ENCODE measurements at regions not wholly inside any gene's neighbourhood (a gene's known extent, or its start where the extent isn't known, plus 50 kb on each side); places are given as distances from the start of the nearest gene placed in this dataset.

GRCh38 chr13:68696907-68697306 lies 1410.7 kb upstream of the ATXN8OS start (continued):
- TF ChIP-seq SUPT20H (IDR thresholded peaks at IDR 0.05; ENCODE audit: borderline replicate concordance, control insufficient read depth, low read depth, low read length) = no peak

GRCh38 chr13:68692049-68692448 lies 1415.6 kb upstream of the ATXN8OS start:
- ATAC-seq (no peak), FAIRE-seq (no peak), DNase-seq (ENCODE audit: low read depth, low spot score) (no peak)
- Histone ChIP-seq H3K27me3 (replicated peaks in 1 of 2; ENCODE audit: control insufficient read depth in 2 of 2, insufficient read depth in 2 of 2, low read length in 1 of 2) (no peaks in the 10 kb centered on the region), H3K79me2 (ENCODE audit: control insufficient read depth, insufficient read depth, low read length) (no peaks in the 10 kb centered on the region), H4K20me1 (ENCODE audit: control insufficient read depth, insufficient read depth) (no peaks in the 10 kb centered on the region), H3K4me3 (no peak overlapping the region), H3K9me3 (replicated peaks; ENCODE audit: control insufficient read depth, insufficient read depth, low read length) (no peaks in the 10 kb centered on the region), H3K4me1 (ENCODE audit: control insufficient read depth, insufficient read depth, low read length) (no peaks in the 10 kb centered on the region), H3K4me2 (ENCODE audit: control insufficient read depth, insufficient read depth) (no peak overlapping the region), H3K9ac (ENCODE audit: control insufficient read depth, insufficient read depth, low read length) (no peak overlapping the region), H3K27ac (ENCODE audit: control insufficient read depth, insufficient read depth) (no peak overlapping the region), H3K36me3 (ENCODE audit: control insufficient read depth in 2 of 2, insufficient read depth in 2 of 2, low read length in 1 of 2) (no peaks in the 10 kb centered on the region), H2AFZ (ENCODE audit: control insufficient read depth, low read depth, low read length) (no peak overlapping the region)
- SMC1A ChIA-PET (ENCODE audit: uncharacterized antibody, unreplicated experiment) = interaction anchor here (1.0 kb wide), 1 partner anchor 28 kb away, joined by 3 read pairs; no protein-coding TSS in a partner anchor
- CTCF ChIA-PET = interaction anchor here (1.0 kb wide), 1 partner anchor 235 kb away, joined by 3 read pairs; no protein-coding TSS in a partner anchor
- no peak for TF ChIP-seq SMARCA5 (IDR thresholded peaks at IDR 0.05)
- WGBS (ENCODE audit: insufficient coverage, insufficient replicate concordance, low lambda C conversion rate, missing lambda C conversion rate) = 43% methylated on average over 1 of the region's 1 CpG
- POLR2A ChIA-PET = no interaction called here
- intact Hi-C loops (cut with micrococcal nuclease; ENCODE audit: unreplicated experiment) (no loop called here), in situ Hi-C loops (cut with MboI) (no loop called here)
- RAD21 ChIA-PET (ENCODE audit: unreplicated experiment) = no interaction called here
- no TSS peak for BruUV-seq (replicated peaks)

GRCh38 chr13:68690567-68690966 lies 1417.1 kb upstream of the ATXN8OS start:
- ChIA-PET RAD21 (ENCODE audit: unreplicated experiment) (no interaction called here), SMC1A (ENCODE audit: uncharacterized antibody, unreplicated experiment) (no interaction called here), CTCF (interaction anchor here (1.4 kb wide), 1 partner anchor 20 kb away, joined by 3 read pairs; no protein-coding TSS in a partner anchor), POLR2A (no interaction called here)
- H3K4me1 ChIP-seq (ENCODE audit: control insufficient read depth, insufficient read depth, low read length) = no peaks in the 10 kb centered on the region
- no TSS peak for BruUV-seq (replicated peaks)
- no peaks in the 10 kb centered on the region for H4K20me1 ChIP-seq (ENCODE audit: control insufficient read depth, insufficient read depth)
- no peak overlapping the region for H3K9ac ChIP-seq (ENCODE audit: control insufficient read depth, insufficient read depth, low read length)
- no peaks in the 10 kb centered on the region for H3K79me2 ChIP-seq (ENCODE audit: control insufficient read depth, insufficient read depth, low read length)
- FAIRE-seq (no peak), DNase-seq (ENCODE audit: low read depth, low spot score) (no peak), ATAC-seq (no peak)
- intact Hi-C loops (cut with micrococcal nuclease; ENCODE audit: unreplicated experiment) = no loop called here
- H3K27me3 ChIP-seq (replicated peaks in 1 of 2; ENCODE audit: control insufficient read depth in 2 of 2, insufficient read depth in 2 of 2, low read length in 1 of 2) = no peaks in the 10 kb centered on the region
- H3K27ac ChIP-seq (ENCODE audit: control insufficient read depth, insufficient read depth) = no peak overlapping the region
- no peaks in the 10 kb centered on the region for H3K36me3 ChIP-seq (ENCODE audit: control insufficient read depth in 2 of 2, insufficient read depth in 2 of 2, low read length in 1 of 2)
- no peak overlapping the region for H2AFZ ChIP-seq (ENCODE audit: control insufficient read depth, low read depth, low read length)
- no peak overlapping the region for H3K4me2 ChIP-seq (ENCODE audit: control insufficient read depth, insufficient read depth)
- WGBS (ENCODE audit: insufficient coverage, insufficient replicate concordance, low lambda C conversion rate, missing lambda C conversion rate) = 3% methylated on average over 2 of the region's 2 CpGs
- H3K9me3 ChIP-seq (replicated peaks; ENCODE audit: control insufficient read depth, insufficient read depth, low read length) = no peaks in the 10 kb centered on the region
- in situ Hi-C loops (cut with MboI) = no loop called here
- no peak overlapping the region for H3K4me3 ChIP-seq
- TF ChIP-seq REST (IDR thresholded peaks at IDR 0.05; ENCODE audit: low read depth, low read length) (no peak), ELK1 (IDR thresholded peaks at IDR 0.05; ENCODE audit: low read depth, low read length) (no peak), CUX1 (IDR thresholded peaks at IDR 0.05; ENCODE audit: insufficient replicate concordance, low read depth, low read length) (no peak)
